ELR (cell line): ENCODE measurements at regions not wholly inside any gene's neighbourhood (a gene's known extent, or its start where the extent isn't known, plus 50 kb on each side); places are given as distances from the start of the nearest gene placed in this dataset.

Experiments used
- DNase-seq: peaks from one replicate; pipeline ENCODE4 v3.0.0-alpha.2; 2015; ENCODE audit warnings: low read depth

DNA sequence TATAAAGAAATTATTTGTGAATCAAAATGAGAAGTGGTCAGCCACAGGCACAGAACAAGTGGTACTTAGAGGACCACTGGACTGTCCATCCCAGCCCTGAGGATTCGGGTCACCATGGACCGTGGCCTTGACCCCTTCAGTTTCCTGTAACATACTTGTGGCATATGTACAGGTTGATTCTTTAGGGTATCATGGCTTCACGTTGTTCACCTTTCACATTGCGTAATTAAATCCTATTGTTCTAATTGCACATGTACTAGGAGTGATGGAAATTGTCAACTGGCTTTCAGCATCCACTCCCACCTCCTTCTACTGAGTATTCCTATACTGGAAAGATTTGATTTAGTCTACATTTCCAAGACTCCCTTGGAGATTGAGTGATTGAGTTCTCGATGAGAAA lies 148.3 kb upstream of the GJB5 start:
- DNase-seq, result no peak

DNA sequence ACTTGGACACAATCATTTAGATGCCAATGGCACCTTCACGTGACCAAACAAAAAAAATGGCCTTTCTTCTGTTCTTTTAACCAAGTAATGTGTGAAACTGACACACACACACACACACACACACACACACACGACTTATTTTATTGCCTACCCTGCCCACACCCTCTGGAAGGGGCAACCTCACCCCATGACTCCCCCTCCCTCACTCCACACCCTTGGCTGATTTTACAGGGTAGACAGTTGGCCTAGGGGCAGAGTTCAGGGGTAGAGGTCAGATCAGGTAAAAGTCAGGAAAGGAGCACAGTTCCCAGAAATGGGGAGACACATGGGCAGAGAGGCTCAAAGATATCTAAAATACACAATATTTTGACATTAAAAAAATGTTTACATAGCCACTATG lies 144.8 kb upstream of the GJB5 start:
- DNase-seq, result no peak

DNA sequence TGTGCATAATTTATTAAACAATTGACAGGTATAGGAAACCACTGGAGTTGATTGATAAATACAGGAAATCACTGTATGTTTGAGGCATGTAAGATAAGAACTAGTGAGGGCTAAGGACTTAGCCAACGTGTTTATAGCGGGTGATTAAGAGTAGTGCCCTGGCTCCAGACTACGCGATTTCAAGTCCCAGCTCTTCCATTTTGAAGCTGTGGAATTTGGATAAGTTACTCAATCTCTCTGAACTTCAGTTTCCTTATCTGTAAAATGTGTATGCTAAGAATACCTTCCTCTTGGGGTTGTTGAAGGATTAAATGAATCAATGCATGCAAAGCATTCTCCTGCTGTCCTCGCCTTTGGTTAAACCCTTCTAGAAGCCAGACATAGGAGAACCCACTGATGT lies 143.3 kb upstream of the GJB5 start:
- no peak for DNase-seq

DNA sequence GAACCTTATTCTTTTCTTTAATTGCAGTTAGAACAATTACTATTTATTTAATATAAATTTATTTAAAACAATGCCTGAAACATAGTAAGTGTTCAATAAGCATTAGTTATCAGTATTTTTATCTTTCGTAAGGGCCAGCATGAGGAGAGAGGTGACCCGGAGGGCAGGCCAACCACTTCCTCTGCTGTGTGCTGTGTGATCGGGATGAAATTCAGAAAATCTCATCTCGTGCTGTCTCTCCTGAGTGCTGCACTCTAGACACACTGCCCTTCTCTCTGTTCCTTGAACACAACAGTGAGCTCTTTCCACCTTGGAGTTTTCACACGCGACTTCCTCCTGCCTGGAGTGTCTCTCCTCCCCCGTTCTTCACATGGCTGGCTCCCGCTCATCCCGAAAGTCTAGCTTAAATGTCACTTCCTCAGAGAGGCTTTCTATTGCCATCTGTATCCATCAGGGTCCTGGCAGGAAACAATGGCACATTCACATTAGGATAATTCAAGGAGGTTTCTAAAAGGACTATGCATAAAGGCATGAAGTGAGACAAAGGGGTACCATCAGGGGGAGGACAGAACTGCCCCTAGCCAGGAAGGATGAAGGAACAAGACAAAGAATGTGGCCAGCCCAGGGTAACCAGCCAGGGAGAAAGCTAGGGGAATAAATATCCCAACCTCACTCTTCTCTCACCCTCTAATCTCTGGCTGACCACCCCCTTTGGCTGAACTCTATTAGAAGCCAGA lies 142.6 kb upstream of the GJB5 start:
- no peak for DNase-seq

DNA sequence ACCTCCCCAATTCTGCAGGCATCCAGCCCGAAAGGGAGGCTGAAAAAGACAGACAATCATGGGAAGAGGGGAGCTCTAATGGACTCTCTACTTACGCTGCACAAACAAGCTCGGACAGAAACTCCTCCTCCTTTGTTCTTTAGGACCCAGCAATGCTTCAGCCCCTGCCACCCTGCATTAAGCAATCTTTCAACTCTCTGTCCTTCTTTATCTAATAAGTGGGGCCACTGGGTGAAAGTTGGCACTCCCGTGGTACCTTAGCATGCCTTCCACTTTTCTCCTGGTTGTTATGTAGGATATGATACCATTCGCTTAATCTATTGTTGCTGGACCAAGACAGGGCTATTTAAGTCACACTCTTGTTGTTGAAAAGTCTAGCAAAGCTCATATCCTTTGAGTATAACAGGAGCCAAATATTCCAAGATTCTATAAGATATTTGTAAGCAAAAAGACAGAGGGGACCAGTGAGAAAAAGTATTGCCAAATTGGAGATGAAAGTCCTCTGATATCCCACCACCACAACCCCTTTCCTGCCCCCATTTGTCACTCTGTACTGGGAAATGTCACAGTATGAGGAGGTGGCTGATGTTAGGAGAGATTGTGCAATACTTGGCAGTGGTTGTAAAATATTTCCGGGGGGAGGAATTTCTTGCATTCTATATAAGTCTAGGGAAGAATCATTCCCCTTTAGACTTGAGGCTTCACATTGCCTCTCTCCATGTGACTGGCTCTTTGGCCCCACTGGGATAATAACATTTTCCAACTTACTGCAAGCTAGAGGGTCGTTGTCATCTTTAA lies 137.3 kb upstream of the GJB5 start:
- DNase-seq, result no peak

DNA sequence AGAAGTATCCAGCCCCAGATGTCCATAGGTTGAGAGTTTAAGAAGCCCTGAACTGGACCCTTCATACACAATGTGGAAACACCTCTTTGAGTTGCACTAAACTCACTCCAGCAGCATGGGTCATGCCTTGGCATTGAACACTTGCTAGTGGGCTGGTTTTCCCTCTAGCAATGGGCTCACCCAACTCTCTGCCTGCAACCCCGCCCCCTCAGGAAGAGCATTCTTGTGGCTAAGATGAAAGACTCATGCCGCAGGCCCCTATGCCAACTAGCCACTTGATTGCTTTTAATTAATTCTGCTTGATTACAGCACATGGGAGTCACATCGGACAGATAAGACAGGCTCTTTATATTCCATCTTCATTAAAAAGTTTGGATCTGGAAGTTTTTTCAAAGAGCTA lies 136.5 kb upstream of the GJB5 start:
- no peak for DNase-seq

DNA sequence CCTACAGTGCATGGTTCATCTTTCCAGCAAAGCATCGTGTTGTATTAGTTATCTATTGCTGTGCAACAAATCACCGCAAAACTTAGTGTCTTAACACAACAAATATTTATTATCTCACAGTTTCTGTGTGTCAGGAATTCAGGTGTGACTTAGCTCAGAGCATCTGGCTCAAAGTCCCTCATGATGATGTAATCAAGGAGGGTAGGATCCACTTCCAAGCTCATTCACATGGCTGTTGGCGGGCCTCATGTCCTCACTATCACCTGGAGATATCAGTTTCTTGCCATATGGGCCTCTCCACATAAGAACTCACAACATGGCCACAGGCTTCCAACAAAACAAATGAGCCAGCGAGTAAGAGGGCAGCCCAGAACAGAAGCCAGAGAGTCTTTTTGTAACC lies 135.6 kb upstream of the GJB5 start:
- DNase-seq, result no peak

DNA sequence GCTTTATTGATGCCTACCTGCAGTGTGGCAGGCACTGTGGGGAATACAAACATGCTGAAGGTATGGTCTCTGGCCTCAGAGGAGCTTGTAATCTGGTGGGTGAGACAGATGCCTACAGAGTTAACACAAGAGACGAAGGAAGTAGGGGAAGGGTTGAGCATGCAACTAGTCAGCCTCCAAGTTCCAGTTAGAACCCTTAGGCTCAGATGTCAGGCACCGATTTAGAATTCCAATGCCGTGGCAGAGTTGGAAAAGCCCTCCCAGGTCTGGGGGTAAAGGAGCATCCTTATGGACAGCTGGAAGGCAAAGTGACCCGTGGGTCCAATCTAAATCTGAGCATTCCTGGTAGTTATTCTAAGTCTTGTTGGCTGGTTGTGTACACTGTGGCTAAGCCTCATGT lies 132.9 kb upstream of the GJB5 start:
- no peak for DNase-seq

DNA sequence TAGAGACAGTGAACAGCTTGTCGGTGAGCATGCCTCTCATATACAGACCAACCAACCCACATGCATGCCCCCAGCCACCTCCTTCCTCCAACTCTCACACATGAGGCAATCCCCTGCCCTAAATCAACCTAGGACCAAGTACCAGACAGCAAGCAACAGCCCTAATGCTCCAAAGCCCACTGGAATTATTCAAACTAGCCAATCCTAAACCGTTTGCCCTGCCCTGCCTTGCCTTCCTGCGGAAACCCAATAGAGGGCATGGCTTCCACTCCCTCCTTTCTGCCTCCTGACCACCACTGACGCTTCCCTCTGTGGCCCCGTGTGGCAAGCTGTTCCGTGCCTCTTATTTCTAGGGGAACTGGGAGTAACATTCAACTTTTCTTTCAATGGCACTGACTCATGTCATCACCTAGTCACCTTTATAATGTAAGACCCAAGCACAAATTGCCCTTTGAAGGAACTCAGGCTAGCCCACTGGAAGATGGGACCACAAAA lies 129.3 kb upstream of the GJB5 start:
- no peak for DNase-seq

DNA sequence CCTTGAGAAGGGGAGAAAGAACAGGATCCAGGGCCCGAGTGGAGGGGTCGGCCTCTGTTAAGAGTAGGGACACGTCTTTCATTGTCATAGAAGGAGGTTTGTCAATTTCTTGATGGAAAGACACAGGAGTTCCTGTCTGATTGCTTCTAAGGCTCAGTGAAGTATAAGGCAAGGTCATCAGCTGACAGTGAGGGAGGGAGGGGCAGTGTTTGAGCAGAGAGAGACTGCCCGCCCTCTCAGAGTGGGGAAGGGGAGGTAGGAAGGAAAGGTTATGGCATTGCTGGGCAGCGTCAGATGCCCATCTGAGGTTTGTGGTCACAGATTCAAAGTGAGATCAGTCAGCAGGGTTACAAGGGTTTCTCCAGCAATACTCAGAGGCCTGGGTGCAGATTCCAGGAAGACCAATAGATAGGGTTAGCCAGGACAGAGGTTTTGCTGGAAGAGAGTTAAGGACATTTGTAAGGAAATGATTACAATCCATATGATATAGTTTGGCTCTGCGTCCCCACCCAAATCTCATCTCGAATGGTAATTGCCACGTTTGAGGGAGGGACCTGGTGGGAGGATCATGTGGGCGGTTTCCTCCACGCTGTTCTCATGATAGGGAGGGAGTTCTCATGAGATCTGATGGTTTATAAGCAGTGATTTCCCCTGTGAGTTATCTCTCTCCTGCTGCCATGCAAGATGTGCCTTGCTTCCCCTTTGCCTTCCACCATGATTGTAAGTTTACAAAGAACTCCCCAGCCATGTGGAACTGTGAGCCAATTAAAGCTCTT lies 127.2 kb upstream of the GJB5 start:
- DNase-seq, result no peak

DNA sequence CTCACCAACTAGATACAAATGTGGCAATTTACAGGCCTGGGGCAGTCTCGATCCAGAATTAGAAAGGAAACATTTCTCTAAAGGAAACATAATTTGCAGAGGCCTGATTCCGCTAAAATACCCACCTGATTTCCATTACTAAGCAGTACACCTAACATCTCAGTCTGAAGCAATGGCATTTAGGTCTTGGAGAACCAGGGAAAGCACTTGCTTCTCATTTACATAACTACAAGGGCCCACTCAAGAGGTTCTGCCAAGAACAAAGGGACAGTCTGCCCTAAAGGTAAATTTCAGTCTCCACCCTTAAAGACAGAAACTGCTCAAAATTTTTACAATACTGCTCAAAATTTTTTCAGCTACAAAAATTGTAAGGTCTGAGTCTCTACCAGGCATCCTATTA lies 123.7 kb upstream of the GJB5 start:
- DNase-seq, result no peak

DNA sequence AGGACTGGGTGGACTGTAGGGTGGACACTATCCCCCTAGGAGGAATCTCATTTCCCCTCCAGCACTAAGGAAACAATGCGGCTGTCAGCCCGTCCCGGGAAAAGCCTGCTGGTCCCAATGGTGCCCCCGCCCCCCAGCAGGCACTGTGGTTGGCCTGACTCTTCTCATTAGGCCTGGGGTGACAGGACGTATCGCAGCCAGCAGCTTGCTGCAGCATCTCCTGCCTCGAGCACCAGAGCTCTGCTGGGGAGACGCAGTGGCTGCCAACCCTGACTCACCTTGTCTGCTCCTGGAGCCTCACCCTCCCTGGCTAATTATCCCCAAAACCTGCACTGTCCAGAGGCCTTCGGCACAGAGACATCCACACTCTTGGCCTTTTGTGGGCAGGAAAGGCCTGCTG lies 115.1 kb upstream of the GJB5 start:
- no peak for DNase-seq

DNA sequence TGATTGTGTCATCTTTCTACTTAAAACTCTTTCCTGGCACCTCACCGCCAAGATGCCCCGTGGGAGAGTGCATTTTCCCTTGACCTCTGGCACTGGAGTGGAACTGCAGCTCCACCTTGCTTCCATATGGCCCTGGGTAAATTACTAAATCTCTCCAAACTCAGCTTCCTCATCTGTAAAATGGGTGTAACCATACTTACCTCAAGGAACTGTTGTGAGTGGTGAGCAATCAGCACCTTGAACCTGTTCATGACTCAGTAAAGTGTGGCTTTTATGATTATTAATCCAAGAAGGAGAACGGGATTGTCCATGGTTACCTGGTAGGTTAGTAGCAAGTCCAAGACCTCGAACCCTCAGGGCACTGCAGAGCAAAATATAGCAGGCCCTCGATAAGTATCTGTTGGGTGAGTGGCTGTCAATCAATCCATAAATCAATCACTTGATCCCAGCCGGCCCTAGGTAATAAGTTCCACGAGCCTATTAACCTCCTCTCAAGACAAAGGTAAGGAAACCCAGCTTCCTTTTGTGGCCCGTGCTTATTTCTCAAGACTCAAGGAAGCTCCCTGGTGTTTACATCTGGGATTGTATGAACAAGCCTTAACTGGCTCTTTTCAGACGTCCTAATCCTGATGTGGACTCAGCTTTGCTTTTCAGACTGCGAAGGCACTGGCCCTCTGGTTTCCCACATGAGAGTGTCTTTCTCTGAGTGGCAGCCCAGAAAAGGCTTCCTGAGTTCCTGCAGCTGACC lies 114.0 kb upstream of the GJB5 start:
- DNase-seq, result no peak

DNA sequence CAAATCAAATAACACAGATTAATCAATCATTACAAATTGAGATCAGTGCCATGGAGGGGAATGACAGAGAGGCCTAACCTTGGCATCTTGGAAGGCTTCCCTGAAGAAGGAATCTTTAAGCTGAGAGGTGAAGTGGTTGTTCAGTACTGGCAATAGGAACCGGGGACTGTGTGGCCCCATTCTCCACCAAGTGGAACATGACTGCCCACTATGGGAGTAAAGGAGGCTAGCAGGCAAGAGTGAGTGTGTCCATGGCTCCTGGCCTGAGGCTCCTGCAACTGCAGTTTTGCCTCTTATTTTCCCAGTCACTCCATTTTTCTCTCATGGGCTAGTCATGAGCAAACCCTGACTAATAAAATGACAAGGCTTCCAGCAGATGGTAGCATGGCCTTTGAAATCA lies 112.2 kb upstream of the GJB5 start:
- no peak for DNase-seq

DNA sequence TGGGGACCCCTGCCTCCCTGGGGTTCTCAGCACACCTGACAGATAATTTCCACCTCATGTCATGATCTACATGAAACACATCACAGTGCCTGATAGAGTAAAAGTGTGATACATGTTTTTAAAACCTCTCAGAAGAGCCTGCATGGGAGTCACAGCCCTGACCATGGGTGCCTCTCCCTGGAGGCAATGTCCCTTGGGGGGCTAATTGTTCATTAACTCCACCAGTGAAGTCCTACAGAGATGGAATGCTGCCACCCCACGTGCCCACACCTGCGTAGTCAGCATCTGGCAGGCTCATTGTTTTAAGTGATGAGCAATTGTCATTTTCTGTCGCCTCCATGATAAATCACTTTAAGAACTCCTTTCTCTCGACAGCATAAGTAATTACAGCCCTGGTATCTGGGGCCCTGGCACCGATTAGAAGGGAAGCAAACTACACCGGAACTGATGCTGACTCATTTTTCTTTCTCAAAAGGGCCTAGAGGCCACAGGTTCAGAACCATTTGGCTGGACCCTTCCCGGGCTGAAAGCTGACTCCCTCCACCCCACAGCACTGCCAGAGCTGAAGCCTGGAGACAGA lies 109.6 kb upstream of the GJB5 start:
- no peak for DNase-seq

DNA sequence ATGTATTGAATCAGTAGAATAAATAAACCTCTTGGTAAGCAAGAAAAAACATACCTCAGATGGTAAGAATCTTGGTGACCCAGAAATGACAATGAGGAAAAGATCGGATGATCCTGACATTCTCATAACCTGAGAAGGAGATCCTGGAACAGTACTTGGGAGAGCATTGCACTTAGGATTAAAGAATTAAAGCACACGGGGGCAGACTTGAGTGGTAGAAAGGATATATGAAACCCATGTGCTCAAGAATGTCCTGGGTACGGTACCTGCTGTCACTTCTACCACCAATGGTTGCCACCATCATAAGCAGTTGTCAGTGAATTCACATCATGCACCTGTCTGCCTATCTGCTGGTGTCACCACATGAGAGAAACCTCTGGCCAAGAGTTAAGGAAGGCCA lies 108.9 kb upstream of the GJB5 start:
- DNase-seq, result no peak

DNA sequence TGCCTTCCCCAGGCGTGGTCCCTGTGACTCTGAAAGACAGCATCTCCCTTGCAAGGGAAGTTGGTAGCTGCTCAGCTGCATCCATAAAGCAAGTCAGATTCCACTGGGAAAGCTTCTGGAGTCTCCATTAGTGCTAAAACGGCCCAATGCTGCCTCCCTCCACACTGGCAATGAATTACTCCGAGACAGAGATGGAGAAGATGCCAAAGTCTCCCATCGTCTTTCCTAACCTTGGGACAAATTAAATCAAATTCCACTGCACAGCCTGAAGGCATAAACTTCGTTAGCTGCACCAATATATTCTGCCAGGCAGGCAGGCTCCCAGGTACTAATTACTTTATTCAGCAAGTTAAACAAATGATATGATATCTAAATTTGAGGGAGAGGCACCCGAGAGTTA lies 106.3 kb upstream of the GJB5 start:
- no peak for DNase-seq

DNA sequence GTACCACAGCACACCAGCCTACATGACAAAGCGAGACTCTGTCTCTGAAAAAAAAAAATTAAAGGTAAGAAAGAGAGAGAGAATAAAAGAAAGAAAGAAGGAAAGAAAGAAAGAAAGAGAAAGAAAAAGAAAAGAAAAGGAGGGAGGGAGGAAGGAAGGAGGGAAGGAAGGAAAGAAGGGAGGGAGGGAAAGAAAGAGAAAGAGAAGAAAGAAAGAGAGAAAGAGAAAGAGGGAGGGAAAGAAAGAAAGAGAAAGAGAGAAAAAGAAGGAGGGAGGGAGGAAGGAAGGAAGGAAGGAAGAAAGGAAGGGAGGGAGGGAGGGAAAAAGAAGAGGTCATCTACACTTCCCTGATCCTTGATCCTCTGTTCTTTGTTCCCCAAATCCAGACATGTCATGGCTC lies 104.8 kb upstream of the GJB5 start:
- DNase-seq, result no peak

DNA sequence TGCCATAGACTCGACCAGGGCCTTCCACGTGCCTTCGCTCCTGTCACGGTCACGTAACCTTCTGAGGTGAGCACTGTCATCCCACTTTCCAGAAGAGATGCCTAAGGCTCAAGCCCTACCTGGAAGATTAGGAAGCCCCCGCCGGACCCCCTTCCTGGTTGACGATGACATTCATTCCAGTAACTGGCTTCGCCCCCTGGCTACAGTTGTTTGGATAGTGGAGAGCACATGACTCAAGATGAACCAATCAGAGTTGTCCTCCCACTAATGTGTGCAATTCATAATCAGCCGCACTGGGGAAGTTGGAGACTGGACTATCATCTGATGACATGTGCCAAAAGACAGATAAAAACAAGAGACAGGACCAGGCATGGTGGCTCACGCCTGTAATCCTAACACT lies 104.0 kb upstream of the GJB5 start:
- DNase-seq, result no peak

DNA sequence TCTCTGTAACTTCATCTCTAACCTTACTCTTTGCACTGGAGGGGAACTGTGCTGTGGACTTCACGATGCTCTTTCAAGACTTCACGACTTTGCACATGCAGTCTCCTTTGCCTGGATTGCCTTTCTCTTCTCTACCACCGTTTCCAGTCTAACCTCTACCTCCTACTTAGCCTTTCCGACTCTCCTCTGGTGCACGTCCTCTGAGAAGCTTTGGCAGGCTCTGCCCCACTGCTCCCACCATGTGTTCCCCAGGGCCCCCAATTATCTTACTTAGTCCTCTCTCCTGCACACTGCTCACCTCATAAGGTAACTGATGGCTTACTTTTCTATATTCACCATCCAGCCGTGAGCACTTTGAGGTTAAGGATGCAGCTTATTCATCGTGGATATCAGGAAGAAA lies 101.7 kb upstream of the GJB5 start:
- no peak for DNase-seq

DNA sequence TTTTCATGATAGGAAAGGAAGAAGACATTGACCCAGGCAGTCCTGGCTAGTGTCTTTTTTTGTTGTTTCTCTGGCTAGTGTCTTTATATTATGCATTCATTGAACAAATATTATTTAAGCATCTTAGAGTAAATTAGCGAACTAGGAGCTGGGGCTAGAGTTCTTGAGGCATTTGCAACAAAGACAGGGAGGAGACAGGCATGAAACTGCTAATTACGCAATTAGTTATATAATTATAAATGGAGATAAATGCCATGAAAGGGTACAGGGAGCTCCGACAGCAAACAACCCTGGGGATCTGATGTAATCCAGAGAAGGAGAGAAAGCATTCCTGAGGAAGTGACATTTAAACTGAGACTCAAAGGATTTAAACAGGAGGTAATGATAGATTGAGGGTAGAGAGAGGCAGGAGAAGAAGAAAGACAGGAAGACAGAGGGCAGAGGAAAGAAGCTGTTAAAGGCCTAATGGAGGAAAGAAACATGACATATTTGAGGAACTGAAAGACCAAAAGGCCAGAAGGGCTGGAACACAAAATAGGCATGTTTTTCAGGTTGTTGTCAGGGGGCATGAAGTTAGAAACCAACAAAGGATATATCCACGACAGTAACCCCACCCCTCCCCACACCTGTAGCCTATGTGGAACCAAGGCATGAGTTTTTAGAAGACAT lies 99.5 kb upstream of the GJB5 start:
- no peak for DNase-seq
